ENCODE measurements at regions not wholly inside any gene's neighbourhood (a gene's known extent, or its start where the extent isn't known, plus 50 kb on each side); places are given as distances from the start of the nearest gene placed in this dataset.

GRCh38 chr5:107100121-107100520 lies 570.6 kb downstream of the EFNA5 start:
- no peak for DNase-seq

GRCh38 chr5:107099506-107099905 lies 571.2 kb downstream of the EFNA5 start:
- no peak overlapping the region for H3K4me3 Mint-ChIP-seq
- H3K9me3 Mint-ChIP-seq: peaks cover 6% of the 10 kb centered on the region
- ATAC-seq (no peak), DNase-seq (no peak)
- H3K27ac Mint-ChIP-seq: no peak overlapping the region
- H3K27me3 Mint-ChIP-seq: no peaks in the 10 kb centered on the region
- H3K4me1 Mint-ChIP-seq: no peaks in the 10 kb centered on the region
- no peaks in the 10 kb centered on the region for H3K36me3 Mint-ChIP-seq (ENCODE audit: low read depth)

More at GRCh38 chr5:107100121-107100520, 570.6 kb downstream of the EFNA5 start:
- H3K4me1 Mint-ChIP-seq: no peaks in the 10 kb centered on the region
- H3K4me3 Mint-ChIP-seq: no peak overlapping the region
- peaks cover 6% of the 10 kb centered on the region for H3K9me3 Mint-ChIP-seq
- H3K27ac Mint-ChIP-seq: no peak overlapping the region
- no peak for ATAC-seq
- no peaks in the 10 kb centered on the region for H3K27me3 Mint-ChIP-seq
- H3K36me3 Mint-ChIP-seq (ENCODE audit: low read depth): no peaks in the 10 kb centered on the region

- H3K4me3 Mint-ChIP-seq: no peak overlapping the region
- peaks cover 5% of the 10 kb centered on the region for H3K9me3 Mint-ChIP-seq
- ATAC-seq (no peak), DNase-seq (no peak)
- H3K27ac Mint-ChIP-seq: no peak overlapping the region
- no peaks in the 10 kb centered on the region for H3K27me3 Mint-ChIP-seq
- no peaks in the 10 kb centered on the region for H3K36me3 Mint-ChIP-seq (ENCODE audit: low read depth)
- no peaks in the 10 kb centered on the region for H3K4me1 Mint-ChIP-seq
These were observed 578.0 kb downstream of the EFNA5 start for GRCh38 chr5:107092695-107093094.

- Mint-ChIP-seq H3K36me3 (ENCODE audit: low read depth) (no peaks in the 10 kb centered on the region), H3K27ac (no peak overlapping the region), H3K27me3 (no peaks in the 10 kb centered on the region), H3K4me1 (no peaks in the 10 kb centered on the region), H3K9me3 (peaks cover 8% of the 10 kb centered on the region), H3K4me3 (no peak overlapping the region)
- ATAC-seq (no peak), DNase-seq (no peak)
These were observed 580.2 kb downstream of the EFNA5 start for GRCh38 chr5:107090506-107090905.

- Mint-ChIP-seq H3K36me3 (ENCODE audit: low read depth) (no peaks in the 10 kb centered on the region), H3K4me1 (no peaks in the 10 kb centered on the region), H3K4me3 (no peak overlapping the region), H3K9me3 (peaks cover 8% of the 10 kb centered on the region), H3K27me3 (no peaks in the 10 kb centered on the region), H3K27ac (no peak overlapping the region)
- DNase-seq (no peak), ATAC-seq (no peak)
These were observed 581.8 kb downstream of the EFNA5 start for GRCh38 chr5:107088907-107089306.

GRCh38 chr5:107085572-107085971 lies 585.2 kb downstream of the EFNA5 start:
- no peak for ATAC-seq
- Mint-ChIP-seq H3K27me3 (no peaks in the 10 kb centered on the region), H3K9me3 (peaks cover 3% of the 10 kb centered on the region), H3K4me3 (no peak overlapping the region), H3K27ac (no peak overlapping the region), H3K4me1 (no peaks in the 10 kb centered on the region), H3K36me3 (ENCODE audit: low read depth) (no peaks in the 10 kb centered on the region)
- no peak for DNase-seq

GRCh38 chr5:107074996-107075395 lies 595.7 kb downstream of the EFNA5 start:
- DNase-seq: no peak
- Mint-ChIP-seq H3K4me3 (no peak overlapping the region), H3K9me3 (peaks cover 16% of the 10 kb centered on the region), H3K27me3 (no peaks in the 10 kb centered on the region), H3K4me1 (no peaks in the 10 kb centered on the region), H3K27ac (no peak overlapping the region), H3K36me3 (ENCODE audit: low read depth) (no peaks in the 10 kb centered on the region)
- ATAC-seq: no peak

- no peaks in the 10 kb centered on the region for H3K4me1 Mint-ChIP-seq
- no peak overlapping the region for H3K4me3 Mint-ChIP-seq
- no peaks in the 10 kb centered on the region for H3K36me3 Mint-ChIP-seq (ENCODE audit: low read depth)
- DNase-seq (no peak), ATAC-seq (no peak)
- peaks cover 12% of the 10 kb centered on the region for H3K9me3 Mint-ChIP-seq
- H3K27me3 Mint-ChIP-seq: no peaks in the 10 kb centered on the region
- no peak overlapping the region for H3K27ac Mint-ChIP-seq
These were observed 597.8 kb downstream of the EFNA5 start for GRCh38 chr5:107072967-107073366.

GRCh38 chr5:107072440-107072839 lies 598.3 kb downstream of the EFNA5 start:
- H3K4me3 Mint-ChIP-seq: no peak overlapping the region
- no peak for ATAC-seq
- H3K27me3 Mint-ChIP-seq: no peaks in the 10 kb centered on the region
- DNase-seq: no peak
- H3K36me3 Mint-ChIP-seq (ENCODE audit: low read depth): no peaks in the 10 kb centered on the region
- no peak overlapping the region for H3K27ac Mint-ChIP-seq
- H3K9me3 Mint-ChIP-seq: peaks cover 12% of the 10 kb centered on the region
- no peaks in the 10 kb centered on the region for H3K4me1 Mint-ChIP-seq

GRCh38 chr5:107068782-107069181 lies 602.0 kb downstream of the EFNA5 start:
- H3K4me3 Mint-ChIP-seq: no peak overlapping the region
- no peaks in the 10 kb centered on the region for H3K4me1 Mint-ChIP-seq
- ATAC-seq: no peak
- no peak overlapping the region for H3K27ac Mint-ChIP-seq
- no peak for DNase-seq
- H3K36me3 Mint-ChIP-seq (ENCODE audit: low read depth): no peaks in the 10 kb centered on the region
- H3K9me3 Mint-ChIP-seq: peaks cover 8% of the 10 kb centered on the region
- H3K27me3 Mint-ChIP-seq: no peaks in the 10 kb centered on the region

- ATAC-seq (no peak), DNase-seq (no peak)
- no peaks in the 10 kb centered on the region for H3K4me1 Mint-ChIP-seq
- no peak overlapping the region for H3K27ac Mint-ChIP-seq
- no peaks in the 10 kb centered on the region for H3K27me3 Mint-ChIP-seq
- H3K36me3 Mint-ChIP-seq (ENCODE audit: low read depth): no peaks in the 10 kb centered on the region
- peaks cover 4% of the 10 kb centered on the region for H3K9me3 Mint-ChIP-seq
- H3K4me3 Mint-ChIP-seq: no peak overlapping the region
These were observed 603.3 kb downstream of the EFNA5 start for GRCh38 chr5:107067395-107067794.

- H3K4me1 Mint-ChIP-seq: no peaks in the 10 kb centered on the region
- H3K36me3 Mint-ChIP-seq (ENCODE audit: low read depth): no peaks in the 10 kb centered on the region
- DNase-seq: no peak
- no peak overlapping the region for H3K27ac Mint-ChIP-seq
- ATAC-seq: no peak
- H3K27me3 Mint-ChIP-seq: no peaks in the 10 kb centered on the region
- no peak overlapping the region for H3K4me3 Mint-ChIP-seq
- H3K9me3 Mint-ChIP-seq: no peaks in the 10 kb centered on the region
These were observed 607.2 kb downstream of the EFNA5 start for GRCh38 chr5:107063511-107063910.

- H3K27me3 Mint-ChIP-seq: no peaks in the 10 kb centered on the region
- no peaks in the 10 kb centered on the region for H3K36me3 Mint-ChIP-seq (ENCODE audit: low read depth)
- DNase-seq (no peak), ATAC-seq (no peak)
- peaks cover 4% of the 10 kb centered on the region for H3K9me3 Mint-ChIP-seq
- no peak overlapping the region for H3K27ac Mint-ChIP-seq
- H3K4me3 Mint-ChIP-seq: no peak overlapping the region
- H3K4me1 Mint-ChIP-seq: no peaks in the 10 kb centered on the region
These were observed 611.9 kb downstream of the EFNA5 start for GRCh38 chr5:107058803-107059202.

GRCh38 chr5:107058235-107058634 lies 612.5 kb downstream of the EFNA5 start:
- no peaks in the 10 kb centered on the region for H3K4me1 Mint-ChIP-seq
- peaks cover 4% of the 10 kb centered on the region for H3K9me3 Mint-ChIP-seq
- H3K36me3 Mint-ChIP-seq (ENCODE audit: low read depth): no peaks in the 10 kb centered on the region
- H3K27ac Mint-ChIP-seq: no peak overlapping the region
- no peaks in the 10 kb centered on the region for H3K27me3 Mint-ChIP-seq
- H3K4me3 Mint-ChIP-seq: no peak overlapping the region
- ATAC-seq (no peak), DNase-seq (no peak)

- Mint-ChIP-seq H3K36me3 (ENCODE audit: low read depth) (no peaks in the 10 kb centered on the region), H3K27ac (no peak overlapping the region), H3K9me3 (peaks cover 4% of the 10 kb centered on the region), H3K4me3 (no peak overlapping the region), H3K4me1 (no peaks in the 10 kb centered on the region), H3K27me3 (no peaks in the 10 kb centered on the region)
- DNase-seq (no peak), ATAC-seq (no peak)
These were observed 614.5 kb downstream of the EFNA5 start for GRCh38 chr5:107056278-107056677.

GRCh38 chr5:107047048-107047447 lies 623.7 kb downstream of the EFNA5 start:
- DNase-seq (no peak), ATAC-seq (no peak)
- Mint-ChIP-seq H3K36me3 (ENCODE audit: low read depth) (no peaks in the 10 kb centered on the region), H3K4me1 (no peaks in the 10 kb centered on the region), H3K27ac (no peak overlapping the region), H3K4me3 (no peak overlapping the region), H3K9me3 (no peaks in the 10 kb centered on the region), H3K27me3 (no peaks in the 10 kb centered on the region)

All from activated naive CD8-positive, alpha-beta T cell treated with anti-CD3 and anti-CD28 coated beads, Interleukin-2, amount 50 U/mL, for 24 hours (primary cell).